Fibroblast of lung (primary cell): ENCODE measurements at regions not wholly inside any gene's neighbourhood (a gene's known extent, or its start where the extent isn't known, plus 50 kb on each side); places are given as distances from the start of the nearest gene placed in this dataset.

Source experiments
- DNase-seq, 2 donors: peaks; one replicate each; pipeline versions ENCODE4 v3.0.0 to v3.0.0-alpha.2; 2010; ENCODE audit warnings: low read depth in 2 of 2
- H2AFZ ChIP-seq: 2 replicates; pipeline ENCODE4 v1.5.1; 2012; ENCODE audit warnings: low read length, control low read depth, inconsistent platforms
- H3K27ac ChIP-seq: 2 replicates; pipeline ENCODE4 v1.5.1; 2011; ENCODE audit warnings: low read length, control low read depth; ENCODE audit not compliant: insufficient read depth
- H3K27me3 ChIP-seq: 2 replicates; pipeline ENCODE4 v1.5.1; 2011; ENCODE audit warnings: mild to moderate bottlenecking, low read length; ENCODE audit not compliant: control insufficient read depth, insufficient read depth
- H3K36me3 ChIP-seq: 2 replicates; pipeline ENCODE4 v1.5.1; 2011; ENCODE audit warnings: low read length; ENCODE audit not compliant: control insufficient read depth, insufficient read depth
- H3K4me1 ChIP-seq: 2 replicates; pipeline ENCODE4 v1.5.1; 2011; ENCODE audit warnings: low read length; ENCODE audit not compliant: control insufficient read depth, insufficient read depth; ENCODE audit errors: extremely low read depth
- H3K4me2 ChIP-seq: 2 replicates; pipeline ENCODE4 v1.5.1; 2011; ENCODE audit warnings: low read length, control low read depth; ENCODE audit not compliant: insufficient read depth; ENCODE audit errors: extremely low read depth
- H3K4me3 ChIP-seq, 4 experiments: fragments of 200-600 bp in 1 of 4; sonication (generic) in 1 of 4; replicated peaks in 1 of 4; 2 replicates each; pipeline ENCODE4 v1.5.1; 2011 to 2016; ENCODE audit warnings: low read length in 4 of 4, low read depth in 3 of 4, mild to moderate bottlenecking in 3 of 4, control low read depth in 2 of 4, inconsistent platforms in 1 of 4, mixed read lengths in 1 of 4; ENCODE audit not compliant: insufficient read depth in 1 of 4; ENCODE audit errors: control extremely low read depth in 1 of 4
- H3K79me2 ChIP-seq: 2 replicates; pipeline ENCODE4 v1.5.1; 2012; ENCODE audit warnings: mild to moderate bottlenecking, low read length, inconsistent platforms; ENCODE audit not compliant: control insufficient read depth, insufficient read depth
- H3K9ac ChIP-seq: 2 replicates; pipeline ENCODE4 v1.5.1; 2011; ENCODE audit warnings: mild to moderate bottlenecking, low read length, control low read depth; ENCODE audit not compliant: insufficient read depth
- H3K9me3 ChIP-seq: 2 replicates; pipeline ENCODE4 v1.5.1; 2012; ENCODE audit warnings: low read depth, low read length; ENCODE audit not compliant: control insufficient read depth, insufficient read depth
- H4K20me1 ChIP-seq: 2 replicates; pipeline ENCODE4 v1.5.1; 2011; ENCODE audit warnings: low read length; ENCODE audit not compliant: control insufficient read depth, insufficient read depth; ENCODE audit errors: extremely low read depth
- EZH2 ChIP-seq: IDR thresholded peaks from 2 replicates; pipeline ENCODE4 v1.5.1; 2012; ENCODE audit warnings: low read length, control low read depth, mild to moderate bottlenecking; ENCODE audit errors: missing control alignments
- TF ChIP-seq, protein P1 (sequence below), 2 donors: IDR thresholded peaks in 1 of 2; conservative IDR thresholded peaks in 1 of 2; 1 replicate in 1 of 2; 2 replicates in 1 of 2; pipeline ENCODE4 v1.5.1; 2011 to 2012; ENCODE audit warnings: low read length in 2 of 2, control low read depth in 1 of 2, inconsistent platforms in 1 of 2, low read depth in 1 of 2, mild to moderate bottlenecking in 1 of 2

DNA sequence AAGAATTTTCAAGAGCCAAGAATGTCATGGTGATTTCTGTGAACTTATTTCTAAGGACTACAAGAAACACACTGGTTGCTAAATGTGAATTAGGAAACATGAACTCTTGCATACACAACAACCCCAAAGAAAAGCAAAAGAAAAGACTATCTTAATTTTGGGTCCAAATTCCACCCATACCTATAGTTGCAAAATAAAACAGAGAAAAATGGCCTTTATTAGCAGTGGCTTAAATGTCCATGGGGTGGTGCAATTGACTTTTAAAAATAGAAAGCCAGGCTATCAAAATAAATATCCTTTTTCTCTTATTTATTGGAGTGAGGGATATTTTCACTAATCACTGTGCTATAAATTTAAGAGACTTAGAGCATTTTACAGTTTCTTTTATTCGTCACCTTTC is 80.9 kb upstream of the DPYD start:
- TF ChIP-seq, protein P1, sequence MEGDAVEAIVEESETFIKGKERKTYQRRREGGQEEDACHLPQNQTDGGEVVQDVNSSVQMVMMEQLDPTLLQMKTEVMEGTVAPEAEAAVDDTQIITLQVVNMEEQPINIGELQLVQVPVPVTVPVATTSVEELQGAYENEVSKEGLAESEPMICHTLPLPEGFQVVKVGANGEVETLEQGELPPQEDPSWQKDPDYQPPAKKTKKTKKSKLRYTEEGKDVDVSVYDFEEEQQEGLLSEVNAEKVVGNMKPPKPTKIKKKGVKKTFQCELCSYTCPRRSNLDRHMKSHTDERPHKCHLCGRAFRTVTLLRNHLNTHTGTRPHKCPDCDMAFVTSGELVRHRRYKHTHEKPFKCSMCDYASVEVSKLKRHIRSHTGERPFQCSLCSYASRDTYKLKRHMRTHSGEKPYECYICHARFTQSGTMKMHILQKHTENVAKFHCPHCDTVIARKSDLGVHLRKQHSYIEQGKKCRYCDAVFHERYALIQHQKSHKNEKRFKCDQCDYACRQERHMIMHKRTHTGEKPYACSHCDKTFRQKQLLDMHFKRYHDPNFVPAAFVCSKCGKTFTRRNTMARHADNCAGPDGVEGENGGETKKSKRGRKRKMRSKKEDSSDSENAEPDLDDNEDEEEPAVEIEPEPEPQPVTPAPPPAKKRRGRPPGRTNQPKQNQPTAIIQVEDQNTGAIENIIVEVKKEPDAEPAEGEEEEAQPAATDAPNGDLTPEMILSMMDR (conservative IDR thresholded peaks at IDR 0.05 in 1 of 2, IDR thresholded peaks at IDR 0.05 in 1 of 2; ENCODE audit: low read depth in 1 of 2, low read length in 2 of 2) = peak; percentile 17 to 47
- TF ChIP-seq EZH2 = no peak

DNA sequence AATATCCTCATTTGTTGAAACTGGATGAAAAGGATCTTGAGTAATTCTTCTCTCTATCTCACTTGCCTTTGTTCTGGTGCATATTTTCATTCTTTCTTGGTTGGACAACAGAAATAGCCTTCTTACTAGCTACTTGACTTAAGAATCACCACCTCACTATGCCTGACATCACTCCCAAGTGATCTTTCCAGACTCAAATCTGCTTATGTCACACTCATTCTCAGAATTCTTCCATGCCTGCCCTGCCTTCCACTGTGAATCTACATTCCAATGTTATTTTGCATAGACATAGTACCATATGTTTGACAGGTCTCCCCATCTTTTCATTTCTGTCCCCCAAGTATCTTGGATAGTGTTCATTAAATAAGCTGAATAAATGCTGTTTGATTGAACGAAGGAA is 78.5 kb upstream of the DPYD start:
- TF ChIP-seq, protein P1 (conservative IDR thresholded peaks at IDR 0.05 in 1 of 2, IDR thresholded peaks at IDR 0.05 in 1 of 2; ENCODE audit: low read depth in 1 of 2, low read length in 2 of 2) = no peak
- no peak for TF ChIP-seq EZH2
- Histone ChIP-seq H3K27ac (peak overlapping the region; percentile 20), H3K27me3 (no peaks in the 10 kb centered on the region), H3K79me2 (no peaks in the 10 kb centered on the region), H2AFZ (no peak overlapping the region), H3K4me2 (no peak overlapping the region), H3K4me3 (no peak overlapping the region), H3K9me3 (no peaks in the 10 kb centered on the region), H3K9ac (no peak overlapping the region), H3K4me1 (peaks cover 2% of the 10 kb centered on the region), H3K36me3 (no peaks in the 10 kb centered on the region), H4K20me1 (no peaks in the 10 kb centered on the region)
- peak; percentile 23 to 98 for DNase-seq

More for the DNA sequence above, 80.9 kb upstream of the DPYD start:
- H3K27ac ChIP-seq = no peak overlapping the region
- no peaks in the 10 kb centered on the region for H4K20me1 ChIP-seq
- no peaks in the 10 kb centered on the region for H3K79me2 ChIP-seq
- H3K9me3 ChIP-seq = no peaks in the 10 kb centered on the region
- H3K4me3 ChIP-seq = no peak overlapping the region
- H3K4me1 ChIP-seq = peaks cover 5% of the 10 kb centered on the region
- H3K36me3 ChIP-seq = no peaks in the 10 kb centered on the region
- H3K9ac ChIP-seq = no peak overlapping the region
- no peak overlapping the region for H3K4me2 ChIP-seq
- no peaks in the 10 kb centered on the region for H3K27me3 ChIP-seq
- peak in 1 of 2 donors; percentile 45 for DNase-seq
- H2AFZ ChIP-seq = no peak overlapping the region

DNA sequence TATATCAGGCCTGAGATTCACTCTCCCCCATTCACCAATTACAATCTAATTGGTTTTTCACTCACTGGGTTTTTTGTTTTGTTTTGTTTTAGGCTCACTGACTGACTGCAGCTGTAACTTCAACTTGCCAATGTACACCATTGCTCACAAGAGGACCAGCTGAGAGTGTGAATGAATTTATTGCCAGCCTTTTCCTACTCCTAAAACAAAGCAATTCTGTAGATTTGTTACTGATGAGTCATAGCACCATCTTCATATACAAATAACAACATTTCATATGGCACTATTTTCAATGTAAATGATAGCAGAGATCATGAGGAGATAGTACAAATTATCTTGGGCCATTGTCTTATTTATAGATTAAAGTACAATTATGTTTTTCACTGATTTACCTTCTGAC is 76.0 kb upstream of the DPYD start:
- no peak for DNase-seq
- TF ChIP-seq, protein P1 (conservative IDR thresholded peaks at IDR 0.05 in 1 of 2, IDR thresholded peaks at IDR 0.05 in 1 of 2; ENCODE audit: low read depth in 1 of 2, low read length in 2 of 2) = no peak
- no peak for TF ChIP-seq EZH2

More for the DNA sequence above, 76.0 kb upstream of the DPYD start:
- Histone ChIP-seq H3K4me1 (no peaks in the 10 kb centered on the region), H4K20me1 (no peaks in the 10 kb centered on the region), H3K9ac (no peak overlapping the region), H3K4me2 (no peak overlapping the region), H3K9me3 (no peaks in the 10 kb centered on the region), H3K27ac (no peak overlapping the region), H2AFZ (no peak overlapping the region), H3K27me3 (no peaks in the 10 kb centered on the region), H3K4me3 (no peak overlapping the region), H3K79me2 (no peaks in the 10 kb centered on the region), H3K36me3 (no peaks in the 10 kb centered on the region)
